Lung microvascular endothelial cell (primary cell): ENCODE measurements at regions not wholly inside any gene's neighbourhood (a gene's known extent, or its start where the extent isn't known, plus 50 kb on each side); places are given as distances from the start of the nearest gene placed in this dataset.

Experiments
- DNase-seq, 2 donors: peaks; one replicate each; pipeline versions ENCODE4 v3.0.0 to v3.0.0-alpha.2; 2010; ENCODE audit warnings: low read depth in 2 of 2

GRCh38 chr2:41906338-41906725 is 141.5 kb upstream of the PKDCC start:
- no peak for DNase-seq

- DNase-seq = no peak
These were observed 140.7 kb upstream of the PKDCC start for GRCh38 chr2:41907141-41907540.

- DNase-seq = no peak
These were observed 140.0 kb upstream of the PKDCC start for GRCh38 chr2:41907771-41908207.

GRCh38 chr2:41908349-41908748 is 139.5 kb upstream of the PKDCC start:
- no peak for DNase-seq

- no peak for DNase-seq
These were observed 138.2 kb upstream of the PKDCC start for GRCh38 chr2:41909584-41909983.

- DNase-seq = no peak
These were observed 137.7 kb upstream of the PKDCC start for GRCh38 chr2:41910126-41910525.

- no peak for DNase-seq
These were observed 136.8 kb upstream of the PKDCC start for GRCh38 chr2:41911033-41911432.

GRCh38 chr2:41912337-41912736 is 135.5 kb upstream of the PKDCC start:
- DNase-seq = no peak

- no peak for DNase-seq
These were observed 135.0 kb upstream of the PKDCC start for GRCh38 chr2:41912776-41913175.

- DNase-seq = no peak
These were observed 134.5 kb upstream of the PKDCC start for GRCh38 chr2:41913311-41913710.

- no peak for DNase-seq
These were observed 133.8 kb upstream of the PKDCC start for GRCh38 chr2:41913921-41914609.

- DNase-seq = no peak
These were observed 132.9 kb upstream of the PKDCC start for GRCh38 chr2:41914936-41915335.

- DNase-seq = no peak
These were observed 131.6 kb upstream of the PKDCC start for GRCh38 chr2:41916177-41916576.

GRCh38 chr2:41917587-41917986 is 130.2 kb upstream of the PKDCC start:
- no peak for DNase-seq

GRCh38 chr2:41919135-41919534 is 128.7 kb upstream of the PKDCC start:
- DNase-seq = no peak

- no peak for DNase-seq
These were observed 127.6 kb upstream of the PKDCC start for GRCh38 chr2:41920181-41920580.

GRCh38 chr2:41920812-41921211 is 127.0 kb upstream of the PKDCC start:
- no peak for DNase-seq

- no peak for DNase-seq
These were observed 125.6 kb upstream of the PKDCC start for GRCh38 chr2:41922177-41922576.

- DNase-seq = no peak
These were observed 124.5 kb upstream of the PKDCC start for GRCh38 chr2:41923156-41923786.

GRCh38 chr2:41924024-41924423 is 123.8 kb upstream of the PKDCC start:
- no peak for DNase-seq

- DNase-seq = no peak
These were observed 123.0 kb upstream of the PKDCC start for GRCh38 chr2:41924709-41925408.

GRCh38 chr2:41925712-41926111 is 122.1 kb upstream of the PKDCC start:
- DNase-seq = no peak
